ENCODE measurements at regions not wholly inside any gene's neighbourhood (a gene's known extent, or its start where the extent isn't known, plus 50 kb on each side); places are given as distances from the start of the nearest gene placed in this dataset.
"Not testable (repeated sequence)": the region's sequence is repeated elsewhere in the genome, so short reads cannot be mapped to it uniquely, and the experiment has no call there.

DNA sequence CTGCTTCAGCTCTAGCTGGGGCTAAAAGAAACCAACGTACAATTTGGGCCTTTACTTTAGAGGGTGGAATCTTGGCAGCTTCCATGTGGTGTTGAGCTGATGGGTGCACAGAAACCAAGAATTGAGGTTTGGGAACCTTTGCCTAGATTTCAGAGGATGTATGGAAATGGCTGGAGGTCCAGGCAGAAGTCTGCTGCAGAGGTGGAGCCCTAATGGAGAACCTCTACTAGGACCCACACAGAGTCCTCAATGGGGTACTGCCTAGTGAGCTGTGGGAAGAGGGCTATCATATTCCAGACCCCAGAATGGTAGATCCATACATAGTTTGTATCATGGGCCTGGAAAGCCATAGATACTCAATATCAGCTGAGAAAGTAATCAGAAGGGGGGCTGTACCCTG, 500.4 kb upstream of the ATP2B1 start:
- DNase-seq = no peak

GRCh38 chr12:90208379-90208778, 499.7 kb upstream of the ATP2B1 start:
- DNase-seq = not testable (repeated sequence)

- DNase-seq = no peak
Measured at GRCh38 chr12:90207799-90208198, 499.2 kb upstream of the ATP2B1 start.

DNA sequence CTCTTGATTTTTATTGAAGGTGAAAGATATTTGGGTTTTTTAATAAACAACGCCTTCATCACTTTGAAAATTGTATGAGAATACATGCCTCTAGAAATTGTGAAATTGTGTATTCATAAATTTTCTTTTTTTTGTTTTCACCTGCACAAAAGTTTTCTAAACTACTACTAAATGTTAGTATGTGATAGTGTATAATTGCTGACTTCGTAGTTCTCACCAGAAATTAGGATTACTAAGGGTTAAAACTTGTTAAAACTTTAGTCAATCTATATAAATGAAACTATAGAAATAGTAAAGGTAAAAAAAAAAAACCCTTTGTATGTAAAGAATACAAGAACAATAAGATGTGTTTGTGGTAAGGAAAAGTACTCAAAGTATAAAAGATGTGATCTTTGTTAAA, 496.5 kb upstream of the ATP2B1 start:
- DNase-seq = no peak

GRCh38 chr12:90203556-90203955, 494.9 kb upstream of the ATP2B1 start:
- DNase-seq = no peak

DNA sequence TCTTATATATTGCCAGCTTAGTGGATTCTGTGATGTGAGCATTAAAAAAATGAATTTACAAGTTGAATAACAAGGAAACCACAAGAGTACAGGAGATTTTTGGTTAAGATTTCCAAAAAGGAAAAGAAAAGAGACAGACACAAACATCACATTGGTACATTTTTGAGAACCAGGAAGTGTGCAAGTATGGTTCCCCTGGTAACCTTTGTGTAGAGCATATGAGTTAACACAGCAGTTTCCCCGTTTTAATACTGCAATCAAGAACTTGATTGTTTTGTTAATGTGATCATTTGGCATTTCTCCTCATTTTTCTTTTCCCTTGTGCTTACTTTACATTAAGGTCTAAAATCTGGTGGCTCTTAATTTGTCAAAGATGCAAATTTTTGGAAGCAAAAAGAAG, 490.4 kb upstream of the ATP2B1 start:
- DNase-seq = no peak

DNA sequence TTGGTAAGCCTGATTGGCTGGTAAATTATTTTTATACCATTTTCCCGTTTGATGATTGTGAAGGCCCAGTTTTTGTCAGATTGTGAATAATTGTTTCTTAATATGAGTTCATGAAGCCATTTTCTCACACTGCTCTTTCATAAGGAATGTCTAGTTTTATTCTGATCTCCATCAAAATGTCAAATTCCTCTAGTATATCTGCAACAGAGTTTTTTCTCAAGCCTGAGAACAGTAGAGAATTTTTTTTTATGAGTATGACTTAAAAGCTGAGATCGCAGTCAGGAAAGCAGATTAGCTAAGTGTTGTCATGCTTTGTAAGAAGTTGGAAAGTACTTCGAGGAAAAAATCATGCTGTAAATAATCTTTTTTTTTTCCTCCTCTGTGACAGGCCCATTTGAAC, 484.9 kb upstream of the ATP2B1 start:
- no peak for DNase-seq

- DNase-seq = no peak
Measured at GRCh38 chr12:90188857-90189256, 480.2 kb upstream of the ATP2B1 start.

DNA sequence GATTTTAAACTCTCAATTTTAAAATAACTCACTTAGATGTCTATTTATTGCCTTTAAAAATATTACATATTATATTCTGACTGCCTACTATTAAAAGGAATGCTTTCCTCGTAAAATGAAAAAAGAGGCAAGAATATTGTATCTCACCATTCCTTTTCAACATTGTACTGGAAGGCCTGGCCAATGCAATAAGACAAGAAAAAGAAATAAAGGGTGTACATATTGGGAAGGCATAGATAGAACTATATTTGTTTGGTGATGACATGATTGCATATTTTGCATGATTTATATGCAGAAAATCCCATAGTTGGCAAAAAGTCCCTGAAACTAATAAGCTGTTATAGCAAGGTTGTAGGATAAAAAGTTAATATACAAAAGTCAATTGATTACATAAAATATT, 474.6 kb upstream of the ATP2B1 start:
- DNase-seq = no peak

- no peak for DNase-seq
Measured at GRCh38 chr12:90181216-90181615, 472.6 kb upstream of the ATP2B1 start.

- no peak for DNase-seq
Measured at GRCh38 chr12:90174956-90175355, 466.3 kb upstream of the ATP2B1 start.

DNA sequence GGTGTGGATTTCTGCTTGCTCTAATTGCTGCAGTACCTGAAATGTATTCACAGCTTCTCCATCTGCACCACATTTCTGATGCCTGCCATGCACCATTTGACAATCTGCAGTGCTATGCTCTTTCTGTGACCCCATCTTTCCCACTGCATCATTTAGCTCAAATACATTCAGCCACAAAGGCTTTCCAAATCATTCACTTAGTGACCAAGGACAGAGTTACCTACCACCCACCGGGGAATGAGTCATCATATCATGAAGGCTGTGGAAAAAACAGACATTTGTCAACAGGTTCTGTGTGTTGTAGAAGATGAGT, 465.5 kb upstream of the ATP2B1 start:
- no peak for DNase-seq

GRCh38 chr12:90173499-90174197, 465.0 kb upstream of the ATP2B1 start:
- no peak for DNase-seq

DNA sequence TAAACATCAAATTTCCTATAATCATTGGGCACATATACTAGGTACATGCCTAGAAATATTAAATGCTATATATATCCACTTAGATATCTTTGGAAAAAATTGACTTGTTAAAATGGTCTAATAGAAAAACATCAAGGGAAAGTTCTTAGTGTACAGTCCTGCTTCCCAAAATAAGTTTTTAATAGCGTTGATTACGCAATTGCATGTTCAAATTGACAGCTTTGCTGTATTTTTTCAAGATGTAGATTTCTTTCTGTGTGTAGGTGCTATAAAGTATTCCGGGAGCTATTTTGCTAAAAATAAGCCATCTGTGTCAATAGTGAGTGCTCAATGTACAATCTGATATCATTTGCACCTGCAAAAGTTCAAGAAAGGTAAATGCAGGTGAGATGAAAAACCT, 463.9 kb upstream of the ATP2B1 start:
- DNase-seq = no peak

DNA sequence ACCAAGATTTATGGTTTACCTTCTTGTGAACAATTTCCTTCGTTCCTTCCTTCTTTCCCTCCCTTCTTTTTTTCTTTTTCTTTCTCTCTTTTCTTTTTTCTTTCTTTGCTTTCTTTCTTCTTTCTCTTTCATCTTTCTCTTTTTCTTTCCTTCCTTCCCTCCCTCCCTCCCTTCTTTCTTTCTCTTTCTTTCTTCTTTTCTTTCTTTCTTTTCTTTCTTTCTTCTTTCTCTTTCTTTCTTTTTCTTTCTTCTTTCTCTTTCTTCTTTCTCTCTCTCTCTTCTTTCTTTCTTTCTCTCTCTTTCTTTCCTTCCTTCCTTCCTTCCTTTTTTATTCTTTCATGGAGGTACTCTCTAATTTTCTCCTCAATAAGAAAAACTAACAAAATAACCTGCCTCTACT, 462.1 kb upstream of the ATP2B1 start:
- no peak for DNase-seq

DNA sequence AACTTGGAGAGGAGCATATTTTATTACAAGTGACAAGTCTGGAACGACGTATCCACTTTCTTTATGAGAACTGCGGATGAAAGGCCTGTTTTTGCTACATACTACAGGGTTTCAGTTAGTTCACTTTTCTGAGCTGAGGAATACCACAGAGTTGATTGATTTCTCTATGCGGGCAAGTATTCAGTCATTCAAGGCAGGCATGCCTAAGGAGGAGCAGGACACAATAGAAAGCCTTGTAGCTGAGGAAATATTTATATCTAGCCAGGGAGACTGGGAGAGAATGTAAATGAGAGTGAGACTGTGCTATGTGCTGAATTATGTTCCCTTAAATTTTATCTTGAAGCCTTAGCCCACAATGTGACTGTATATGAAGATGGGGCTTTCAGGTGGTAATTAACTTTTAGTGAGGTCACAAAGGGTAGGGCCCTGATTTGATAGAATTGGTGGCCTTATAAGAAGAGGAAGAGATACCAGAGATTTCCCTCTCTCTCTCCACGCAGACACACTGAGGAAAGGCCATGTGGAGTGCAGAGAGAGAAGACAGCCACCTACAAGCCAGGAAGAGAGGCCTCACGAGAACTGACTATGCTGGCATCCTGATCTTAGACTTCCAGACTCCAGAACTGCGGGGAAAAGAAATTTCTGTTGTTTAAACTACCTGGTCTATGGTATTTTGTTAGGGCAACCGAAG, 459.0 kb upstream of the ATP2B1 start:
- no peak for DNase-seq

DNA sequence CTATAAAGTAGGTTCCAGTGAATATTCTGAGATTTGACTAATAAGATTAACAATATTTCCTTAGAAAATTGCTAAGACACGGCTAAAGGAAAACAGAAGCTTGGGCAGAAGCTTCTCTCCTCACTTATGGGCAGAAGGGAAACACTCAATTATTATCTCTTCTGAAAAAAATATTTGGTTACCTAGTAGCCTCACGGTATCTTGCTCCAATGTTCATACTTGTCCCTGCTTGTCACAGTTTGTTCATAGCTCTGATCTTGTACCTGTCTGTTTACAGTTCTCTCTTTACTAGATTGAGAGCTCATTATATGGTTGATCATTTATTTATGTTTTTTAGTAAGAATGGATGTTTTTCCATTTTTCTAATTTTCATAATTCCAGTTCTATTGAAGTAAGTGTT, 458.0 kb upstream of the ATP2B1 start:
- DNase-seq = no peak

DNA sequence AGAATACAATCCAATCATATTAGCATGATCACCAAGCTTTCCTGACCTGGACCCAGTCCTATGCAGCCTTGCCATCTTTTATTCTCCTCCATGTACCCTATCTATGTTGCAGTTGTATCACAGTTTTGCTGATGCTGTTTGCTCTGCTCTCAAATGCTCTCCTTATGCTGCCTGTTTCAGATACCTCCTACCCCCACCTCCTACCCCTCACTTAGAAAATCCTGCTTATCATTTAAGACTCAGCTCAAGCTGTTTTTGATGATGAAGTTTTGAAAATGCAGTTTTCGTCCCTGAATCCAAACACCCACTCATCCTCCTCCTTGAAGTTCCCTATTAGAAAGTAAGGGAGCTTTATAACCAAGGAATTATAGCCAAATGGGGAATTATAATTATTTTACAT, 457.4 kb upstream of the ATP2B1 start:
- DNase-seq = no peak

DNA sequence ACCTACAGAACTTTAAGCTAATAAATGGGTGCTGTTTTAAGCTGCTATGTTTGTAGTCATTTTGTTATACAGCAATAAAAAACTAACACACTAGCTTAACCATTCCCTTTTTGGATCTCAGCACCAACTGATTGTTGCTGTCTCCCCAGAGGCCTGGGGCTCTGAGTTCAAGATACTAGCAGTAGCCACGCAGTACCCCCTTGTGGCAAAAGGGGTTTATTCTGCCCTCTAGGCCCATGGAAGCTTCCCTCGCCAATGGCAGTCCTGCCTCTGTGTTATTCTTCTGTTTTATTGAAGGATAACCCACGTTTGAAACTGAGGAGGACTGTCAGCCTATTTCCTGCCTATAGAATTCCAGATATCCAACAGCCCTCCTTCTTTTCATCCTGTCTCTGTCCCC, 455.3 kb upstream of the ATP2B1 start:
- no peak for DNase-seq

GRCh38 chr12:90153827-90154226, 445.2 kb upstream of the ATP2B1 start:
- no peak for DNase-seq

GRCh38 chr12:90152897-90153624, 444.4 kb upstream of the ATP2B1 start:
- DNase-seq = no peak

DNA sequence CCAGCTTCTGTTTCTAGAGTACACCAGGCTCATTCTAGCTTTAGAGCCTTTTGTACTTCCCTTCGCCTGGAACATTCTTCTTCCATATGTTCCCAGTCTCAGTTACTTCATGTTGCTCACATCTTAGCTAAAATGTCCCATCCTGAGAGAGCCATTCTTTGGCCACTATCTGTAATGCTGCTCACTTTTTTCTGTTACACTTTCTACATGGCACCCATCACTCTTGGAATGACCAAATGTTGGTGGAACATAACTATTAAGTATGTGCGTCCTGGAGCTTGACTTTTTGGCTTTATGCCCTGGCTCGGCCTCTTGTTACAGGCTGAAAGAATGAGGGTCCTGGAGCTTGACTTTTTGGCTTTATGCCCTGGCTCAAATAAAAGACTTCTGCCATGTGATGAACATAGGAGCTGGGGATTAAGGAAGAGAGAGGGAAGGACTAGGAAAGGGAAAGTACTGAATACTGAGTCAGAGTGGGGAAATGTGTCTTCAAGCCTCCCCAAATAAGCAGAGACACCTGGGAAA, 442.9 kb upstream of the ATP2B1 start:
- DNase-seq = peak; percentile 6

GRCh38 chr12:90149453-90149852, 440.8 kb upstream of the ATP2B1 start:
- DNase-seq = no peak
